ENCODE measurements at regions not wholly inside any gene's neighbourhood (a gene's known extent, or its start where the extent isn't known, plus 50 kb on each side); places are given as distances from the start of the nearest gene placed in this dataset.
A peak's percentile ranks its signal among the peaks of the same experiment; 100 is the strongest.

- TF ChIP-seq EGR1 (IDR thresholded peaks at IDR 0.05; ENCODE audit: low read depth in 2 of 2) (no peak), NR2F2 (IDR thresholded peaks at IDR 0.05) (no peak), RAD21 (IDR thresholded peaks at IDR 0.05) (no peak)
- Histone ChIP-seq H3K4me3 (ENCODE audit: low read depth in 1 of 3, low read length in 3 of 3) (no peak overlapping the region), H3K27me3 (ENCODE audit: control insufficient read depth in 4 of 4, insufficient read depth in 4 of 4, low read length in 3 of 4) (no peaks in the 10 kb centered on the region), H3K27ac (ENCODE audit: low read depth in 1 of 2, low read length in 2 of 2) (no peak overlapping the region), H3K4me1 (ENCODE audit: control insufficient read depth in 4 of 4, insufficient read depth in 4 of 4, low read length in 3 of 4) (peaks cover 6 to 26% (median 16%) of the 10 kb centered on the region in 4 donors), H3K36me3 (ENCODE audit: control insufficient read depth in 4 of 4, insufficient read depth in 3 of 4, low read depth in 1 of 4, low read length in 3 of 4) (no peaks in the 10 kb centered on the region), H3K9ac (ENCODE audit: low read depth in 1 of 2, low read length in 2 of 2) (no peak overlapping the region), H3K9me3 (ENCODE audit: control insufficient read depth in 4 of 4, low read length in 3 of 4) (no peaks in the 10 kb centered on the region)
- no peak for DNase-seq (ENCODE audit: low spot score)
Measured at GRCh38 chr5:68084396-68084795, 131.2 kb upstream of the PIK3R1 start.

- TF ChIP-seq FOXA2 (IDR thresholded peaks at IDR 0.05) (peak; percentile 75), MAX (IDR thresholded peaks at IDR 0.05) (peak; percentile 67), RXRA (IDR thresholded peaks at IDR 0.05) (peak; percentile 92 to 94), NR2F2 (IDR thresholded peaks at IDR 0.05) (peak; percentile 80), REST (IDR thresholded peaks at IDR 0.05) (peak; percentile 81), SP1 (IDR thresholded peaks at IDR 0.05) (peak; percentile 96), ZBTB33 (IDR thresholded peaks at IDR 0.05) (peak; percentile 87), TAF1 (conservative IDR thresholded peaks at IDR 0.05) (peak; percentile 93), CTCF (IDR thresholded peaks at IDR 0.05; ENCODE audit: low read depth, low read length, missing input control) (no peak), FOXA1 (IDR thresholded peaks at IDR 0.05) (peak; percentile 66), HNF4A (conservative IDR thresholded peaks at IDR 0.05) (peak; percentile 92 to 95), GABPA (IDR thresholded peaks at IDR 0.05 in 1 of 2, conservative IDR thresholded peaks at IDR 0.05 in 1 of 2) (peak in 1 of 2 donors; percentile 25), RAD21 (IDR thresholded peaks at IDR 0.05) (peak; percentile 69 to 73), YY1 (IDR thresholded peaks at IDR 0.05) (peak; percentile 91), HNF4G (IDR thresholded peaks at IDR 0.05) (peak; percentile 81), EGR1 (IDR thresholded peaks at IDR 0.05; ENCODE audit: low read depth in 2 of 2) (peak; percentile 52 to 73), ATF3 (IDR thresholded peaks at IDR 0.05) (peak; percentile 70), JUND (IDR thresholded peaks at IDR 0.05) (peak; percentile 86 to 89)
- no peaks in the 10 kb centered on the region for H3K36me3 ChIP-seq (ENCODE audit: control insufficient read depth in 4 of 4, insufficient read depth in 3 of 4, low read depth in 1 of 4, low read length in 3 of 4)
- no peak for DNase-seq (ENCODE audit: low spot score)
- peak overlapping the region; percentile 60 to 85 for H3K27ac ChIP-seq (ENCODE audit: low read depth in 1 of 2, low read length in 2 of 2)
- WGBS, result 43% methylated on average over 9 of the region's 9 CpGs
- no peak overlapping the region for H3K9ac ChIP-seq (ENCODE audit: low read depth in 1 of 2, low read length in 2 of 2)
- no peaks in the 10 kb centered on the region for H3K27me3 ChIP-seq (ENCODE audit: control insufficient read depth in 4 of 4, insufficient read depth in 4 of 4, low read length in 3 of 4)
- peak overlapping the region in 1 of 3 donors; percentile 36 for H3K4me3 ChIP-seq (ENCODE audit: low read depth in 1 of 3, low read length in 3 of 3)
- no peaks in the 10 kb centered on the region for H3K9me3 ChIP-seq (ENCODE audit: control insufficient read depth in 4 of 4, low read length in 3 of 4)
- H3K4me1 ChIP-seq (ENCODE audit: control insufficient read depth in 4 of 4, insufficient read depth in 4 of 4, low read length in 3 of 4), result peaks cover 7 to 23% (median 16%) of the 10 kb centered on the region in 4 donors
Measured at GRCh38 chr5:68080282-68081050, 135.1 kb upstream of the PIK3R1 start.

Measured in liver (tissue), 8 donors.